Memory B cell (primary cell): ENCODE measurements at regions not wholly inside any gene's neighbourhood (a gene's known extent, or its start where the extent isn't known, plus 50 kb on each side); places are given as distances from the start of the nearest gene placed in this dataset.

Experiments
- ATAC-seq: fragments of 150-1000 bp; cut with Tn5 transposase; 2 replicates; pipeline ENCODE4 v1.10.0; 2021; ENCODE audit warnings: low read depth, mild to moderate bottlenecking, moderate library complexity
- DNase-seq, 2 donors: peaks; one replicate each; pipeline ENCODE4 v3.0.0; 2022; ENCODE audit warnings: low spot score in 2 of 2
- H3K27ac Mint-ChIP-seq: one replicate; pipeline ENCODE4 v1.8.0; 2022; ENCODE audit warnings: mild to moderate bottlenecking, moderate library complexity, mixed read lengths
- H3K27me3 Mint-ChIP-seq: one replicate; pipeline ENCODE4 v1.8.0; 2022; ENCODE audit warnings: mixed read lengths
- H3K36me3 Mint-ChIP-seq: one replicate; pipeline ENCODE4 v1.8.0; 2022; ENCODE audit warnings: mild to moderate bottlenecking, mixed read lengths
- H3K4me1 Mint-ChIP-seq: one replicate; pipeline ENCODE4 v1.8.0; 2022; ENCODE audit warnings: mixed read lengths
- H3K4me3 Mint-ChIP-seq: one replicate; pipeline ENCODE4 v1.8.0; 2022; ENCODE audit warnings: mild to moderate bottlenecking, moderate library complexity, mixed read lengths
- H3K9me3 Mint-ChIP-seq: one replicate; pipeline ENCODE4 v1.8.0; 2022; ENCODE audit warnings: mixed read lengths

- Mint-ChIP-seq H3K4me1 (peaks cover 60% of the 10 kb centered on the region), H3K27ac (peak overlapping the region; percentile 98), H3K36me3 (peaks cover 3% of the 10 kb centered on the region), H3K9me3 (no peaks in the 10 kb centered on the region), H3K4me3 (peak overlapping the region; percentile 99), H3K27me3 (no peaks in the 10 kb centered on the region)
- ATAC-seq = no peak
- DNase-seq = no peak
These were observed 316.9 kb downstream of the SEC14L1 start for GRCh38 chr17:77457572-77458201.

GRCh38 chr17:77458202-77459017 lies 317.6 kb downstream of the SEC14L1 start:
- H3K27me3 Mint-ChIP-seq = no peaks in the 10 kb centered on the region
- no peak for ATAC-seq
- no peaks in the 10 kb centered on the region for H3K9me3 Mint-ChIP-seq
- peaks cover 62% of the 10 kb centered on the region for H3K4me1 Mint-ChIP-seq
- peak overlapping the region; percentile 85 for H3K4me3 Mint-ChIP-seq
- no peak for DNase-seq
- H3K27ac Mint-ChIP-seq = peak overlapping the region; percentile 98
- H3K36me3 Mint-ChIP-seq = peaks cover 3% of the 10 kb centered on the region

GRCh38 chr17:77459018-77459755 lies 318.4 kb downstream of the SEC14L1 start:
- ATAC-seq (no peak), DNase-seq (no peak)
- Mint-ChIP-seq H3K4me3 (peak overlapping the region; percentile 85), H3K9me3 (no peaks in the 10 kb centered on the region), H3K36me3 (peaks cover 3% of the 10 kb centered on the region), H3K4me1 (peaks cover 57% of the 10 kb centered on the region), H3K27ac (peak overlapping the region; percentile 98), H3K27me3 (no peaks in the 10 kb centered on the region)

GRCh38 chr17:77460514-77461046 lies 319.8 kb downstream of the SEC14L1 start:
- ATAC-seq (no peak), DNase-seq (no peak)
- peaks cover 3% of the 10 kb centered on the region for H3K9me3 Mint-ChIP-seq
- H3K4me3 Mint-ChIP-seq = peak overlapping the region; percentile 85
- H3K36me3 Mint-ChIP-seq = peaks cover 6% of the 10 kb centered on the region
- peak overlapping the region; percentile 98 for H3K27ac Mint-ChIP-seq
- H3K27me3 Mint-ChIP-seq = no peaks in the 10 kb centered on the region
- peaks cover 54% of the 10 kb centered on the region for H3K4me1 Mint-ChIP-seq

GRCh38 chr17:77461277-77462057 lies 320.7 kb downstream of the SEC14L1 start:
- Mint-ChIP-seq H3K27ac (peak overlapping the region; percentile 98), H3K4me3 (peak overlapping the region; percentile 74), H3K4me1 (peaks cover 50% of the 10 kb centered on the region), H3K9me3 (peaks cover 3% of the 10 kb centered on the region), H3K36me3 (peaks cover 6% of the 10 kb centered on the region), H3K27me3 (no peaks in the 10 kb centered on the region)
- no peak for ATAC-seq
- no peak for DNase-seq

DNA sequence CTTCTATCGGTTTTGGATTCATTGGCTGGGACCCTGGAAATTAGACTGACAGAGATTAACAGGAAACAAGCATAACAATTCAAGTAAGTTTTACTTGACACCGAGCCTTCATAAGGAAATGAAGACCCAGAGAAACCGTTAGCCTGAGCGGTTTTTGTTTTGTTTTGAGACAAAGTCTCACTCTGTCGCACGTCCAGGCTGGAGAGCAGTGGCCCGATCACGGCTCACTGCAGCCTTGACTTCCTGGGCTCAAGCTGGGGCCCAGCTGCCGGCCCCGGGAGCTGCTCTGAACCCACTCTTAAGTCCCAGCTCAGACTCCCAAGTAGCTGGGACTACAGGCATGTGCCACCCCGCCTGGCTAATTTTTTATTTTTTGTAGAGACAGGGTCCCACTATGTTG lies 321.3 kb downstream of the SEC14L1 start:
- H3K4me1 Mint-ChIP-seq = peaks cover 53% of the 10 kb centered on the region
- H3K27me3 Mint-ChIP-seq = no peaks in the 10 kb centered on the region
- peaks cover 3% of the 10 kb centered on the region for H3K9me3 Mint-ChIP-seq
- H3K4me3 Mint-ChIP-seq = peak overlapping the region; percentile 74
- DNase-seq = no peak
- peaks cover 6% of the 10 kb centered on the region for H3K36me3 Mint-ChIP-seq
- H3K27ac Mint-ChIP-seq = peak overlapping the region; percentile 98
- peak; percentile 29 for ATAC-seq

DNA sequence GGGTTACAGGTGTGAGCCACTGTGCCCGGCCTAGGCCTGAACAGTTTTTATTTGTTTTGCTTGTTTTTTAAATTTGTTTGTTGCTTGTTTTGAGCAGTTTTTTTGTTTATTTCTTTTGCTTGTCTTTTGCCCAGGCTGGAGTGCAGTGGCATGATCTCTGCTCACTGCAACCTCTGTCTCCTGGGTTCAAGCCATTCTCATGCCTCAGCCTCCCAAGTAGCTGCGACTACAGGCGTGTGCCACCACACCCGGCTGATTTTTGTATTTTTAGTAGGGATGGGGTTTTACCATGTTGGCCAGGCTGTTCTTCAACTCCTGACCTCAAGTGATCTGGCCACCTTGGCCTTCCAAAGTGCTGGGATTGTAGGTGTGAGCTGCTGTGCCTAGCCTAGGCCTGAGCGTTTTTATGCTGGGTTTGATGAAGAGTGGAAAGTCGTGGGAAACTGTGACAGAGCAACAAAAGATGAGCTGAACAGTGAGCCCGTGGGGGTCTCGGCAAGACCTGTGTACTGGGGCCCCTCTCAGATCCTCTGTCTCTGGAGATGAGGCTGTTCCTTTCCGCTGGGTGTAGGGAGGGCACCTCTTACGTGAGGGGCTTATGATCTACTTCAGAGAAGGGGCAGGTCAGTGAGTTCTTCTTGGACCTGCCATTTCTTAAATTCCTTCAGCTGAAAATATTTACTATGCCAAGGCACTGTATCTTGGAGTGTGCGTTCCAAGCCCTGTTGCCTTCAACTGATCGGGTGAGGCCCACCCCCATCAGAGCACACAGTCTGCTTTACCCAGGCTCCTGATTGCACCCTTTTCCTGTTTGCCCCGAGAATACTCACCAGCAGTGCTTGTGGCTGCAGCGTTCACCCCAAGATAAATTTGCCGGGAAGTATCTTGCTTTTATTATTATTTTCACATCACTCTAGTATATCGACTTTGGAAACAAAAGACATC lies 322.1 kb downstream of the SEC14L1 start:
- Mint-ChIP-seq H3K4me3 (peak overlapping the region; percentile 39), H3K27me3 (no peaks in the 10 kb centered on the region), H3K4me1 (peaks cover 47% of the 10 kb centered on the region), H3K36me3 (peaks cover 6% of the 10 kb centered on the region), H3K27ac (peak overlapping the region; percentile 98), H3K9me3 (peaks cover 3% of the 10 kb centered on the region)
- DNase-seq = no peak
- no peak for ATAC-seq

- no peaks in the 10 kb centered on the region for H3K27me3 Mint-ChIP-seq
- H3K36me3 Mint-ChIP-seq = peaks cover 19% of the 10 kb centered on the region
- peaks cover 4% of the 10 kb centered on the region for H3K9me3 Mint-ChIP-seq
- no peak for ATAC-seq
- peaks cover 43% of the 10 kb centered on the region for H3K4me1 Mint-ChIP-seq
- DNase-seq = no peak
- peak overlapping the region; percentile 61 for H3K4me3 Mint-ChIP-seq
- H3K27ac Mint-ChIP-seq = peak overlapping the region; percentile 97
These were observed 324.2 kb downstream of the SEC14L1 start for GRCh38 chr17:77464988-77465357.

- peak overlapping the region; percentile 97 for H3K27ac Mint-ChIP-seq
- no peaks in the 10 kb centered on the region for H3K27me3 Mint-ChIP-seq
- peak overlapping the region; percentile 61 for H3K4me3 Mint-ChIP-seq
- H3K9me3 Mint-ChIP-seq = peaks cover 10% of the 10 kb centered on the region
- peaks cover 24% of the 10 kb centered on the region for H3K36me3 Mint-ChIP-seq
- ATAC-seq (peak; percentile 89), DNase-seq (peak; percentile 65 to 82)
- peaks cover 46% of the 10 kb centered on the region for H3K4me1 Mint-ChIP-seq
These were observed 324.7 kb downstream of the SEC14L1 start for GRCh38 chr17:77465358-77466041.

DNA sequence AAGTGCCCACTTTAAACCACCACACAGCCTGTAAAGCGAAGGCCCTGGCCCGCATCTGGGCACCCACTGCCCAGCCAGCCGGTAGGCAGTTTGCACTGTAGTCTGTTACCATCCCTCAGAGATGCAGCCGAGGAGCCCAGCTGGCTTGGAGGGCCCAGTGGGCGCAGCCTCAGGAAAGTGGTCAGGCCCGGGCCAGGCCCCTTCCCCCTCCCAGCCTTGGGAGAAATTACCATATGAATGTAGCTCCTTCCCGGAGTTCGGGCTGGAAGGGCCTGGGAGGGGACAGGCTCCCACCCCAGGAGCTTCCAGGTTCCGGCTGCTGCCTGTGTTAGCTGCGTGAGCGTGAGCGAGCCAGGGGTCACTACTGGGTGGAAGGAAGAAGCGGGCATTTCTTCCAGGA lies 325.4 kb downstream of the SEC14L1 start:
- H3K4me1 Mint-ChIP-seq = peaks cover 52% of the 10 kb centered on the region
- ATAC-seq (no peak), DNase-seq (no peak)
- peak overlapping the region; percentile 61 for H3K4me3 Mint-ChIP-seq
- H3K9me3 Mint-ChIP-seq = peaks cover 10% of the 10 kb centered on the region
- no peaks in the 10 kb centered on the region for H3K27me3 Mint-ChIP-seq
- peak overlapping the region; percentile 97 for H3K27ac Mint-ChIP-seq
- H3K36me3 Mint-ChIP-seq = peaks cover 27% of the 10 kb centered on the region

- DNase-seq (no peak), ATAC-seq (no peak)
- peak overlapping the region; percentile 97 for H3K27ac Mint-ChIP-seq
- H3K4me3 Mint-ChIP-seq = peak overlapping the region; percentile 61
- peaks cover 10% of the 10 kb centered on the region for H3K9me3 Mint-ChIP-seq
- H3K27me3 Mint-ChIP-seq = no peaks in the 10 kb centered on the region
- peaks cover 27% of the 10 kb centered on the region for H3K36me3 Mint-ChIP-seq
- peaks cover 52% of the 10 kb centered on the region for H3K4me1 Mint-ChIP-seq
These were observed 325.9 kb downstream of the SEC14L1 start for GRCh38 chr17:77466596-77467223.

GRCh38 chr17:77467521-77467920 lies 326.8 kb downstream of the SEC14L1 start:
- peaks cover 10% of the 10 kb centered on the region for H3K9me3 Mint-ChIP-seq

More at GRCh38 chr17:77467521-77467920, 326.8 kb downstream of the SEC14L1 start:
- DNase-seq (no peak), ATAC-seq (no peak)
- no peak overlapping the region for H3K4me3 Mint-ChIP-seq
- H3K36me3 Mint-ChIP-seq = peaks cover 27% of the 10 kb centered on the region
- H3K4me1 Mint-ChIP-seq = peaks cover 58% of the 10 kb centered on the region
- no peak overlapping the region for H3K27ac Mint-ChIP-seq
- no peaks in the 10 kb centered on the region for H3K27me3 Mint-ChIP-seq
